Astrocyte (in vitro differentiated cells and primary cell): ENCODE measurements at regions not wholly inside any gene's neighbourhood (a gene's known extent, or its start where the extent isn't known, plus 50 kb on each side); places are given as distances from the start of the nearest gene placed in this dataset.

Experiments
- DNase-seq: peaks from one replicate; pipeline ENCODE4 v3.0.0-alpha.2; 2010; ENCODE audit warnings: low read depth
- FAIRE-seq: peaks from 2 replicates; lab custom pipeline; 2011; peaks lifted over from hg19 to GRCh38; lab: Jason Lieb, UNC
- H2AFZ ChIP-seq: 2 replicates; pipeline ENCODE4 v1.6.0; 2012; ENCODE audit warnings: low read depth, low read length, inconsistent platforms
- H3K27ac ChIP-seq: 2 replicates; pipeline ENCODE4 v1.5.1; 2011; ENCODE audit warnings: low read depth, low read length, inconsistent platforms
- H3K27me3 ChIP-seq: 2 replicates; pipeline ENCODE4 v1.6.0; 2011; ENCODE audit warnings: low read length, inconsistent platforms; ENCODE audit not compliant: insufficient read depth
- H3K36me3 ChIP-seq: 2 replicates; pipeline ENCODE4 v1.5.1; 2011; ENCODE audit warnings: low read length, inconsistent platforms; ENCODE audit not compliant: insufficient read depth
- H3K4me1 ChIP-seq: 2 replicates; pipeline ENCODE4 v1.5.1; 2011; ENCODE audit warnings: low read length, inconsistent platforms; ENCODE audit not compliant: insufficient read depth
- H3K4me2 ChIP-seq: 2 replicates; pipeline ENCODE4 v1.6.0; 2012; ENCODE audit warnings: low read length, inconsistent platforms
- H3K4me3 ChIP-seq: 2 replicates; pipeline ENCODE4 v1.5.1; 2011; ENCODE audit warnings: low read depth, mild to moderate bottlenecking, low read length, inconsistent platforms; ENCODE audit not compliant: insufficient read depth
- H3K79me2 ChIP-seq: 2 replicates; pipeline ENCODE4 v1.6.0; 2012; ENCODE audit warnings: mild to moderate bottlenecking, low read length, inconsistent platforms; ENCODE audit not compliant: insufficient read depth
- H3K9ac ChIP-seq: 2 replicates; pipeline ENCODE4 v1.6.0; 2012; ENCODE audit warnings: mild to moderate bottlenecking, low read length, inconsistent platforms
- H3K9me3 ChIP-seq: 2 replicates; pipeline ENCODE4 v1.5.1; 2012; ENCODE audit warnings: low read depth, mild to moderate bottlenecking, low read length, inconsistent platforms; ENCODE audit not compliant: insufficient read depth
- H4K20me1 ChIP-seq: 2 replicates; pipeline ENCODE4 v1.6.0; 2012; ENCODE audit warnings: low read length, inconsistent platforms; ENCODE audit not compliant: insufficient read depth
- H3K27ac Mint-ChIP-seq: one replicate; pipeline ENCODE4 v1.8.0; 2021; ENCODE audit warnings: mild to moderate bottlenecking, mixed read lengths; ENCODE audit not compliant: unreplicated experiment
- H3K27me3 Mint-ChIP-seq: one replicate; pipeline ENCODE4 v1.8.0; 2021; ENCODE audit warnings: low read depth, mixed read lengths; ENCODE audit not compliant: unreplicated experiment
- H3K36me3 Mint-ChIP-seq: one replicate; pipeline ENCODE4 v1.8.0; 2021; ENCODE audit warnings: low read depth, mixed read lengths; ENCODE audit not compliant: unreplicated experiment
- H3K4me1 Mint-ChIP-seq: one replicate; pipeline ENCODE4 v1.8.0; 2021; ENCODE audit warnings: low read depth, mixed read lengths; ENCODE audit not compliant: unreplicated experiment
- H3K4me3 Mint-ChIP-seq: one replicate; pipeline ENCODE4 v1.8.0; 2021; ENCODE audit warnings: mild to moderate bottlenecking, moderate library complexity, mixed read lengths; ENCODE audit not compliant: unreplicated experiment
- H3K9me3 Mint-ChIP-seq: one replicate; pipeline ENCODE4 v1.8.0; 2021; ENCODE audit warnings: mild to moderate bottlenecking, mixed read lengths; ENCODE audit not compliant: unreplicated experiment
- EZH2 ChIP-seq: IDR thresholded peaks from 2 replicates; pipeline ENCODE4 v1.6.1; 2012; ENCODE audit warnings: mild to moderate bottlenecking, low read length, inconsistent platforms; ENCODE audit not compliant: insufficient read depth
- TF ChIP-seq, protein P1 (sequence below): IDR thresholded peaks from 2 replicates; pipeline ENCODE4 v1.5.1; 2011; ENCODE audit warnings: low read depth, mild to moderate bottlenecking, inconsistent platforms, low read length, moderate library complexity; ENCODE audit not compliant: insufficient read depth

DNA sequence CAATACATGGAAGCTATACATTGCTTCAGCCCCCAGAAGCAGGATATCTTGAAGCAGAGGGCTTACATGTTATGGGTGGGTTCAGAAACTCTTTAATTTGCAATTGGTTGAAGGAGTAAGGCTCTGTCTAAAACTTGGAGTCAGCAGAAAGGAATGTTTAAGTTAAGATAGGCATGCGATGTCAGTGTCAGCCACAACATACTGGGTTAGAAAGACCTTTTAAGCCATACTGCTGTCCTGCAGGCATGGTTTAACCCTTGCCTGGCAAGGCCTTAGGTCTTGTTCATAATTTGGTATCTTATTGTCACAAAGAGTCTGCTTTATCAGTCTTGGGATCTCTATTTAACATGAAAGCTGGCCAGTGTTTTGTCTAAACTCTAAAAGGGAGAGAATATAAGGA lies 1619.6 kb upstream of the WWC1 start:
- Histone ChIP-seq H3K4me3 (no peak overlapping the region), H3K36me3 (no peaks in the 10 kb centered on the region), H4K20me1 (no peaks in the 10 kb centered on the region), H3K79me2 (no peaks in the 10 kb centered on the region), H3K27me3 (no peaks in the 10 kb centered on the region), H3K9me3 (no peaks in the 10 kb centered on the region), H2AFZ (no peak overlapping the region), H3K9ac (no peak overlapping the region), H3K4me1 (no peaks in the 10 kb centered on the region), H3K27ac (no peak overlapping the region), H3K4me2 (no peak overlapping the region)
- H3K4me1 Mint-ChIP-seq = peaks cover 30% of the 10 kb centered on the region
- DNase-seq (no peak), FAIRE-seq (no peak)
- peak overlapping the region; percentile 92 for H3K27ac Mint-ChIP-seq
- no peaks in the 10 kb centered on the region for H3K27me3 Mint-ChIP-seq
- TF ChIP-seq, protein P1, sequence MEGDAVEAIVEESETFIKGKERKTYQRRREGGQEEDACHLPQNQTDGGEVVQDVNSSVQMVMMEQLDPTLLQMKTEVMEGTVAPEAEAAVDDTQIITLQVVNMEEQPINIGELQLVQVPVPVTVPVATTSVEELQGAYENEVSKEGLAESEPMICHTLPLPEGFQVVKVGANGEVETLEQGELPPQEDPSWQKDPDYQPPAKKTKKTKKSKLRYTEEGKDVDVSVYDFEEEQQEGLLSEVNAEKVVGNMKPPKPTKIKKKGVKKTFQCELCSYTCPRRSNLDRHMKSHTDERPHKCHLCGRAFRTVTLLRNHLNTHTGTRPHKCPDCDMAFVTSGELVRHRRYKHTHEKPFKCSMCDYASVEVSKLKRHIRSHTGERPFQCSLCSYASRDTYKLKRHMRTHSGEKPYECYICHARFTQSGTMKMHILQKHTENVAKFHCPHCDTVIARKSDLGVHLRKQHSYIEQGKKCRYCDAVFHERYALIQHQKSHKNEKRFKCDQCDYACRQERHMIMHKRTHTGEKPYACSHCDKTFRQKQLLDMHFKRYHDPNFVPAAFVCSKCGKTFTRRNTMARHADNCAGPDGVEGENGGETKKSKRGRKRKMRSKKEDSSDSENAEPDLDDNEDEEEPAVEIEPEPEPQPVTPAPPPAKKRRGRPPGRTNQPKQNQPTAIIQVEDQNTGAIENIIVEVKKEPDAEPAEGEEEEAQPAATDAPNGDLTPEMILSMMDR = no peak
- no peak for TF ChIP-seq EZH2
- peaks cover 2% of the 10 kb centered on the region for H3K9me3 Mint-ChIP-seq
- H3K36me3 Mint-ChIP-seq = no peaks in the 10 kb centered on the region
- H3K4me3 Mint-ChIP-seq = no peak overlapping the region

DNA sequence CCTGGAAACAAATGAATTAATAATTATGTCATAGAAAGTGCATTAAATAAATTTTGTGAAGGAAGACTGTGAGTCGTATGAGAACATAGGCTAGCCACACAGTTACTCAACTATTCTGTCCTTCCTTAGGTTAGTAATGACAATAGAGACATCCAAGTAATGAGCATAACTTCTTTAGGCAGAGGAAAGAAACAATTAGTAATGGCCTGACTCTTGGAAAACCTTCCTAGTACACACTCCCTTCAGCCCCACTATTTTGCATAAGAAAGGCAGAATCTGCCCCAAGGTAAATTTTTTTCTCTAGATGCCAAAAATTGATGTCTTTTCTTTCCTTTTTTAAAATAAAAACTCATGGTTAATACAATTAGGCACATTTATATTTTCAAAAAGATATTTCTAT lies 1619.0 kb upstream of the WWC1 start:
- no peaks in the 10 kb centered on the region for H3K9me3 ChIP-seq
- Mint-ChIP-seq H3K4me1 (peaks cover 27% of the 10 kb centered on the region), H3K9me3 (peaks cover 2% of the 10 kb centered on the region), H3K27ac (peak overlapping the region; percentile 92), H3K27me3 (no peaks in the 10 kb centered on the region), H3K4me3 (no peak overlapping the region), H3K36me3 (no peaks in the 10 kb centered on the region)
- H3K4me1 ChIP-seq = no peaks in the 10 kb centered on the region
- H3K4me3 ChIP-seq = no peak overlapping the region
- TF ChIP-seq, protein P1 = no peak
- no peak for TF ChIP-seq EZH2
- no peak overlapping the region for H3K4me2 ChIP-seq
- no peak overlapping the region for H2AFZ ChIP-seq
- H3K36me3 ChIP-seq = no peaks in the 10 kb centered on the region
- no peak for FAIRE-seq
- H4K20me1 ChIP-seq = no peaks in the 10 kb centered on the region
- no peaks in the 10 kb centered on the region for H3K79me2 ChIP-seq
- no peak overlapping the region for H3K9ac ChIP-seq
- H3K27ac ChIP-seq = no peak overlapping the region
- no peak for DNase-seq
- H3K27me3 ChIP-seq = no peaks in the 10 kb centered on the region

DNA sequence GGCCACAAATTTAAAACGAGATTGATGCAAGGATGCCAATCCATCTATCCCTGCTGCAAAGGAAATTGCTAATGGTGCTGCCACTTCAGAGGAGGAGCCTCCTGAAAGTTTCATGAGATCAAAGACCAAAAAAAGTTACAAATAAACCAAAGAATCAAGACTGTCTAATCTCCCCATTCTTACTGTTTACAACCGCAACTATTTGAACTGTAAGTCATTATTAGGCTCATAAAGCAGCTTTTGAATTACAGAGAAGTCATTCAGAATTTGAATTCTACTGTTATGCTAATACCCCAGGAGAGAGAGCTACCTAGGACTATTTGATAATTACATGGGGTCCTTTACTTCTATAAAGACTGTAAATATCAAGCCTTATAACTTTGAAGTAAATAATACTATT lies 1613.6 kb upstream of the WWC1 start:
- TF ChIP-seq, protein P1 = no peak
- TF ChIP-seq EZH2 = no peak
- DNase-seq (no peak), FAIRE-seq (no peak)
- no peak overlapping the region for H3K27ac ChIP-seq
- Mint-ChIP-seq H3K9me3 (no peaks in the 10 kb centered on the region), H3K4me1 (peaks cover 4% of the 10 kb centered on the region), H3K4me3 (no peak overlapping the region), H3K27me3 (no peaks in the 10 kb centered on the region), H3K27ac (no peak overlapping the region), H3K36me3 (no peaks in the 10 kb centered on the region)
- H3K9ac ChIP-seq = no peak overlapping the region
- H3K79me2 ChIP-seq = no peaks in the 10 kb centered on the region
- no peak overlapping the region for H3K4me2 ChIP-seq
- no peaks in the 10 kb centered on the region for H3K27me3 ChIP-seq
- H3K4me3 ChIP-seq = no peak overlapping the region
- H2AFZ ChIP-seq = no peak overlapping the region
- no peaks in the 10 kb centered on the region for H3K9me3 ChIP-seq
- no peaks in the 10 kb centered on the region for H3K36me3 ChIP-seq
- H4K20me1 ChIP-seq = no peaks in the 10 kb centered on the region
- H3K4me1 ChIP-seq = no peaks in the 10 kb centered on the region
